ENCODE measurements at regions not wholly inside any gene's neighbourhood (a gene's known extent, or its start where the extent isn't known, plus 50 kb on each side); places are given as distances from the start of the nearest gene placed in this dataset.

DNA sequence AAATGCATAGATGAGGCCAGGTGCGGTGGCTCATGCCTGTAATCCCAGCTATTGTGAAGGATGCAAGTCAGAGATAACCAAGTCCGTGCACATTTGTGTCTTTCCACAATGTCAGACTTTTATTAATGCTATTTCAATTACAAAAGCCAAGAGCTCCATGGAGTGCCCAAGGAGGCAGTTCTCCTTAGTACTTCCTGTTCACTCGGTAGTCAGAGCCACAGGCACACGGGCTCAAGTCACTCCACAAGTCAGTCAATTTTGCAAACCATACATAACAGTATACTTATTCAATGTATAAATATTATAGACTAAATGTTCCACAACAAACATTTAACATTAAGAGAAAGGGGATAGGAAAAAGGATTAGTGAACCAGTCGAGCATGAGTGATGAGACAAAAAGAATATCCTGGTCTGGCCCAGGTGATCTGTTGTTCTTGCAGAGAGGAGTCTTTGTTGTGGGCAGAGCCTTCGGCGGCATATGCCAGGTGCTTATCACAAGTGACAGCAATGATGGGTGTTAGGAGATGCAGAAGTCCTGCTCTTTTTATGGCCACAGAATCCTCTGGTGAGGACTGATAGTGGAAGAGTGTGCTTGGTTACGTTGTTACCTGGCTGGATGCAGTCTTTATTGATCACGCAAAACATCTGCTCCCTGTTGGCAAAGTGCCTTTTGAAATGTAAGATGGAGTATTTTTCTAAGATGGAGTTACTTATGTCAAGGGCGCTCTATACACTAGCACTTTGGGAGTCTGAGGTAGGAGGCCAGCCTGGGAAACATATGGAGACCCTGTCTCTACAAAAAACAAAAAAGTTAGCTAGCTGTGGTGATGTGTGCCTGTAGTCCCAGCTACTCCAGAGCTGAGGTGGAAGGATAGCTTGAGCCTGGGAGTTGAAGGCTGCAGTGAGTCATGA is 167.0 kb upstream of the FBXL17 start:
- ATAC-seq (no peak), DNase-seq (ENCODE audit: low read depth, low spot score) (no peak)
- Histone ChIP-seq H4K20me1 (ENCODE audit: insufficient read depth) (no peaks in the 10 kb centered on the region), H3K27ac (ENCODE audit: low read depth, low read length) (no peak overlapping the region), H2AFZ (ENCODE audit: low read depth, low read length, poor library complexity, severe bottlenecking) (no peak overlapping the region), H3K4me2 (ENCODE audit: low read length) (no peak overlapping the region), H3K79me2 (ENCODE audit: insufficient read depth, low read length) (no peaks in the 10 kb centered on the region), H3K9me3 (ENCODE audit: control insufficient read depth in 1 of 2, insufficient read depth in 1 of 2, low read depth in 1 of 2, low read length in 2 of 2) (no peaks in the 10 kb centered on the region), H3K27me3 (ENCODE audit: insufficient read depth, low read length) (no peaks in the 10 kb centered on the region), H3K4me3 (replicated peaks in 1 of 2; ENCODE audit: low read depth in 1 of 2, low read length in 2 of 2) (no peak overlapping the region), H3K4me1 (ENCODE audit: control insufficient read depth in 1 of 2, insufficient read depth in 2 of 2, low read length in 2 of 2) (no peaks in the 10 kb centered on the region), H3K9ac (ENCODE audit: low read length) (no peak overlapping the region), H3K36me3 (ENCODE audit: control insufficient read depth in 1 of 2, insufficient read depth in 2 of 2, low read length in 2 of 2) (no peaks in the 10 kb centered on the region), H3K9me2 (ENCODE audit: insufficient read depth) (no peaks in the 10 kb centered on the region)
- ChIA-PET CTCF (no interaction called here), RAD21 (ENCODE audit: low non-redundant PET in 1 of 2, low total read pairs in 2 of 2, uncharacterized antibody in 2 of 2, unreplicated experiment in 2 of 2) (no interaction called here), POLR2A (no interaction called here)
- BruUV-seq (replicated peaks): no TSS peak
- TF ChIP-seq EZH2phosphoT487 (IDR thresholded peaks at IDR 0.05; ENCODE audit: borderline replicate concordance) (no peak), RAD21 (IDR thresholded peaks at IDR 0.05; ENCODE audit: low read depth) (no peak), POLR2A (IDR thresholded peaks at IDR 0.05; ENCODE audit: borderline replicate concordance, extremely low read depth, insufficient read depth, insufficient read length) (no peak), SRF (IDR thresholded peaks at IDR 0.05; ENCODE audit: low read depth) (no peak), EGR1 (IDR thresholded peaks at IDR 0.05; ENCODE audit: low read depth) (no peak), SP1 (IDR thresholded peaks at IDR 0.05; ENCODE audit: low read depth) (no peak), JUND (IDR thresholded peaks at IDR 0.05) (no peak), ELF1 (IDR thresholded peaks at IDR 0.05; ENCODE audit: borderline replicate concordance, low read depth) (no peak), SIN3A (IDR thresholded peaks at IDR 0.05; ENCODE audit: low read depth) (no peak), EZH2 (IDR thresholded peaks at IDR 0.05) (no peak)
- TF ChIP-seq, protein P1, sequence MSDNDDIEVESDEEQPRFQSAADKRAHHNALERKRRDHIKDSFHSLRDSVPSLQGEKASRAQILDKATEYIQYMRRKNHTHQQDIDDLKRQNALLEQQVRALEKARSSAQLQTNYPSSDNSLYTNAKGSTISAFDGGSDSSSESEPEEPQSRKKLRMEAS (IDR thresholded peaks at IDR 0.05): no peak
- intact Hi-C loops (cut with micrococcal nuclease): no loop called here

DNA sequence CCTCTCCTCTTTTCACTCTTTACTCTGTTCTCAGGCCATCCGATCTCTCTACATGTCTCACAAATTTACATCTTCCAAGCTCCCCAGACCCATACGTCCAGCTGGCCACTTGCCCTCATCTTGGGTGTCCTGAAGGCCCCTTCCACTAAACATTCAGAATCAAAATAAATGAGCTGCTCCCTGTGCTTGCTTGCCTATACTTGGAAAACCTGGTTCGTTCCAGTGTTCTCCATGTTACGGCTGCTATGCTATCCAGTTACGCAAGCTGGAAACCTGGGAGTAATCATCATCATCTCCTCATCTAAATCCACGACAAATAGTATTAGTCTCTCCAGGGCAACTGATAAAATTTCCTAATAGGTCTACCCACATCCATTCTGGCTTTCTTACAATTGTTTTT is 165.0 kb upstream of the FBXL17 start:
- no peaks in the 10 kb centered on the region for H3K27me3 ChIP-seq (ENCODE audit: insufficient read depth, low read length)
- no peaks in the 10 kb centered on the region for H3K9me2 ChIP-seq (ENCODE audit: insufficient read depth)
- no peak for ATAC-seq
- H3K4me1 ChIP-seq (ENCODE audit: control insufficient read depth in 1 of 2, insufficient read depth in 2 of 2, low read length in 2 of 2): no peaks in the 10 kb centered on the region
- H3K79me2 ChIP-seq (ENCODE audit: insufficient read depth, low read length): no peaks in the 10 kb centered on the region
- intact Hi-C loops (cut with micrococcal nuclease): no loop called here
- RAD21 ChIA-PET (ENCODE audit: low non-redundant PET in 1 of 2, low total read pairs in 2 of 2, uncharacterized antibody in 2 of 2, unreplicated experiment in 2 of 2): no interaction called here
- BruUV-seq (replicated peaks): no TSS peak
- H3K27ac ChIP-seq (ENCODE audit: low read depth, low read length): no peak overlapping the region
- H3K9me3 ChIP-seq (ENCODE audit: control insufficient read depth in 1 of 2, insufficient read depth in 1 of 2, low read depth in 1 of 2, low read length in 2 of 2): no peaks in the 10 kb centered on the region
- no peak overlapping the region for H3K4me2 ChIP-seq (ENCODE audit: low read length)
- H3K36me3 ChIP-seq (ENCODE audit: control insufficient read depth in 1 of 2, insufficient read depth in 2 of 2, low read length in 2 of 2): no peaks in the 10 kb centered on the region
- no peak overlapping the region for H3K9ac ChIP-seq (ENCODE audit: low read length)
- no peaks in the 10 kb centered on the region for H4K20me1 ChIP-seq (ENCODE audit: insufficient read depth)
- H3K4me3 ChIP-seq (replicated peaks in 1 of 2; ENCODE audit: low read depth in 1 of 2, low read length in 2 of 2): no peak overlapping the region
- H2AFZ ChIP-seq (ENCODE audit: low read depth, low read length, poor library complexity, severe bottlenecking): no peak overlapping the region
- POLR2A ChIA-PET: no interaction called here
- no peak for DNase-seq (ENCODE audit: low read depth, low spot score)
- CTCF ChIA-PET: no interaction called here
- TF ChIP-seq, protein P2, sequence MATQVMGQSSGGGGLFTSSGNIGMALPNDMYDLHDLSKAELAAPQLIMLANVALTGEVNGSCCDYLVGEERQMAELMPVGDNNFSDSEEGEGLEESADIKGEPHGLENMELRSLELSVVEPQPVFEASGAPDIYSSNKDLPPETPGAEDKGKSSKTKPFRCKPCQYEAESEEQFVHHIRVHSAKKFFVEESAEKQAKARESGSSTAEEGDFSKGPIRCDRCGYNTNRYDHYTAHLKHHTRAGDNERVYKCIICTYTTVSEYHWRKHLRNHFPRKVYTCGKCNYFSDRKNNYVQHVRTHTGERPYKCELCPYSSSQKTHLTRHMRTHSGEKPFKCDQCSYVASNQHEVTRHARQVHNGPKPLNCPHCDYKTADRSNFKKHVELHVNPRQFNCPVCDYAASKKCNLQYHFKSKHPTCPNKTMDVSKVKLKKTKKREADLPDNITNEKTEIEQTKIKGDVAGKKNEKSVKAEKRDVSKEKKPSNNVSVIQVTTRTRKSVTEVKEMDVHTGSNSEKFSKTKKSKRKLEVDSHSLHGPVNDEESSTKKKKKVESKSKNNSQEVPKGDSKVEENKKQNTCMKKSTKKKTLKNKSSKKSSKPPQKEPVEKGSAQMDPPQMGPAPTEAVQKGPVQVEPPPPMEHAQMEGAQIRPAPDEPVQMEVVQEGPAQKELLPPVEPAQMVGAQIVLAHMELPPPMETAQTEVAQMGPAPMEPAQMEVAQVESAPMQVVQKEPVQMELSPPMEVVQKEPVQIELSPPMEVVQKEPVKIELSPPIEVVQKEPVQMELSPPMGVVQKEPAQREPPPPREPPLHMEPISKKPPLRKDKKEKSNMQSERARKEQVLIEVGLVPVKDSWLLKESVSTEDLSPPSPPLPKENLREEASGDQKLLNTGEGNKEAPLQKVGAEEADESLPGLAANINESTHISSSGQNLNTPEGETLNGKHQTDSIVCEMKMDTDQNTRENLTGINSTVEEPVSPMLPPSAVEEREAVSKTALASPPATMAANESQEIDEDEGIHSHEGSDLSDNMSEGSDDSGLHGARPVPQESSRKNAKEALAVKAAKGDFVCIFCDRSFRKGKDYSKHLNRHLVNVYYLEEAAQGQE (IDR thresholded peaks at IDR 0.05; ENCODE audit: low read depth): no peak
- TF ChIP-seq JUND (IDR thresholded peaks at IDR 0.05): no peak
- TF ChIP-seq POLR2A (IDR thresholded peaks at IDR 0.05; ENCODE audit: borderline replicate concordance, extremely low read depth, insufficient read depth, insufficient read length): no peak
- no peak for TF ChIP-seq POLR2AphosphoS5 (IDR thresholded peaks at IDR 0.05; ENCODE audit: low read depth, low read length)
- TF ChIP-seq, protein P3, sequence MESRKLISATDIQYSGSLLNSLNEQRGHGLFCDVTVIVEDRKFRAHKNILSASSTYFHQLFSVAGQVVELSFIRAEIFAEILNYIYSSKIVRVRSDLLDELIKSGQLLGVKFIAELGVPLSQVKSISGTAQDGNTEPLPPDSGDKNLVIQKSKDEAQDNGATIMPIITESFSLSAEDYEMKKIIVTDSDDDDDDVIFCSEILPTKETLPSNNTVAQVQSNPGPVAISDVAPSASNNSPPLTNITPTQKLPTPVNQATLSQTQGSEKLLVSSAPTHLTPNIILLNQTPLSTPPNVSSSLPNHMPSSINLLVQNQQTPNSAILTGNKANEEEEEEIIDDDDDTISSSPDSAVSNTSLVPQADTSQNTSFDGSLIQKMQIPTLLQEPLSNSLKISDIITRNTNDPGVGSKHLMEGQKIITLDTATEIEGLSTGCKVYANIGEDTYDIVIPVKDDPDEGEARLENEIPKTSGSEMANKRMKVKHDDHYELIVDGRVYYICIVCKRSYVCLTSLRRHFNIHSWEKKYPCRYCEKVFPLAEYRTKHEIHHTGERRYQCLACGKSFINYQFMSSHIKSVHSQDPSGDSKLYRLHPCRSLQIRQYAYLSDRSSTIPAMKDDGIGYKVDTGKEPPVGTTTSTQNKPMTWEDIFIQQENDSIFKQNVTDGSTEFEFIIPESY (IDR thresholded peaks at IDR 0.05; ENCODE audit: extremely low read depth, insufficient replicate concordance, low read length): no peak
- no peak for TF ChIP-seq EGR1 (IDR thresholded peaks at IDR 0.05; ENCODE audit: low read depth)
- TF ChIP-seq ZFX (IDR thresholded peaks at IDR 0.05): no peak
- TF ChIP-seq, protein P4, sequence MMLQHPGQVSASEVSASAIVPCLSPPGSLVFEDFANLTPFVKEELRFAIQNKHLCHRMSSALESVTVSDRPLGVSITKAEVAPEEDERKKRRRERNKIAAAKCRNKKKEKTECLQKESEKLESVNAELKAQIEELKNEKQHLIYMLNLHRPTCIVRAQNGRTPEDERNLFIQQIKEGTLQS (IDR thresholded peaks at IDR 0.05): no peak
